Transverse colon (tissue), 4 donors: ENCODE measurements at regions not wholly inside any gene's neighbourhood (a gene's known extent, or its start where the extent isn't known, plus 50 kb on each side); places are given as distances from the start of the nearest gene placed in this dataset.

ENCODE experiments used
- CTCF ChIP-seq, 5 experiments: fragments of 200-600 bp in 3 of 5; fragments of 450-650 bp in 2 of 5; sonication (generic) in 3 of 5; IDR thresholded peaks; 1 replicate in 2 of 5; 2 replicates in 3 of 5; pipeline ENCODE4 v1.5.1; 2016 to 2017; ENCODE audit warnings: antibody characterized with exemption in 5 of 5, inconsistent platforms in 3 of 5, mild to moderate bottlenecking in 2 of 5, moderate library complexity in 1 of 5
- EP300 ChIP-seq: sonication (generic); formaldehyde crosslinking; IDR thresholded peaks from one replicate; pipeline ENCODE4 v1.6.1; 2017; ENCODE audit warnings: antibody characterized with exemption, low read depth
- POLR2A ChIP-seq: fragments of 450-650 bp; IDR thresholded peaks from one replicate; pipeline ENCODE4 v1.6.1; 2016; ENCODE audit warnings: antibody characterized with exemption, mild to moderate bottlenecking, moderate library complexity
- POLR2AphosphoS5 ChIP-seq, 3 donors: sonication (generic); formaldehyde crosslinking; IDR thresholded peaks; one replicate each; pipeline ENCODE4 v1.6.1; 2016; ENCODE audit warnings: antibody characterized with exemption in 3 of 3

GRCh38 chr16:54847609-54848008, 83.1 kb upstream of the IRX5 start:
- TF ChIP-seq POLR2AphosphoS5 (IDR thresholded peaks at IDR 0.05) (no peak), CTCF (IDR thresholded peaks at IDR 0.05) (no peak), POLR2A (no peak), EP300 (no peak)
